Smooth muscle cell (in vitro differentiated cells): ENCODE measurements at regions not wholly inside any gene's neighbourhood (a gene's known extent, or its start where the extent isn't known, plus 50 kb on each side); places are given as distances from the start of the nearest gene placed in this dataset.

ENCODE experiments used
- DNase-seq: peaks from one replicate; lab custom pipeline; 2025; ENCODE audit not compliant: unreplicated experiment; lab: John Stamatoyannopoulos, UW
- H2AFZ ChIP-seq: fragments of 200-600 bp; sonication (generic); 2 replicates; pipeline ENCODE4 v1.6.0; 2016; ENCODE audit warnings: antibody characterized with exemption, low read depth, mild to moderate bottlenecking
- H3F3A ChIP-seq: fragments of 200-600 bp; sonication (generic); 2 replicates; pipeline ENCODE4 v1.6.0; 2017; ENCODE audit warnings: antibody characterized with exemption, low read depth
- H3K27ac ChIP-seq: fragments of 200-600 bp; sonication (generic); 2 replicates; pipeline ENCODE4 v1.5.1; 2016; ENCODE audit warnings: low read depth, mild to moderate bottlenecking
- H3K27me3 ChIP-seq: fragments of 200-600 bp; sonication (generic); 2 replicates; pipeline ENCODE4 v1.6.1; 2016; ENCODE audit warnings: low read depth, mild to moderate bottlenecking
- H3K36me3 ChIP-seq: fragments of 200-600 bp; sonication (generic); 2 replicates; pipeline ENCODE4 v1.5.1; 2016; ENCODE audit warnings: low read depth
- H3K4me1 ChIP-seq: fragments of 200-600 bp; sonication (generic); 2 replicates; pipeline ENCODE4 v1.5.1; 2016; ENCODE audit warnings: low read depth
- H3K4me2 ChIP-seq: fragments of 200-600 bp; sonication (generic); 2 replicates; pipeline ENCODE4 v1.6.0; 2016; ENCODE audit warnings: mild to moderate bottlenecking
- H3K4me3 ChIP-seq: fragments of 200-600 bp; sonication (generic); 2 replicates; pipeline ENCODE4 v1.5.1; 2016; ENCODE audit warnings: mild to moderate bottlenecking
- H3K79me2 ChIP-seq: fragments of 200-600 bp; sonication (generic); 2 replicates; pipeline ENCODE4 v1.6.0; 2016; ENCODE audit warnings: low read depth, mild to moderate bottlenecking
- H3K9ac ChIP-seq: fragments of 200-600 bp; sonication (generic); 2 replicates; pipeline ENCODE4 v1.6.0; 2016; ENCODE audit warnings: low read depth
- H3K9me3 ChIP-seq: fragments of 200-600 bp; sonication (generic); replicated peaks from 2 replicates; pipeline ENCODE4 v1.5.1; 2016; ENCODE audit warnings: low read depth
- H4K20me1 ChIP-seq: fragments of 200-600 bp; sonication (generic); 2 replicates; pipeline ENCODE4 v1.6.0; 2016; ENCODE audit warnings: low read depth
- WGBS: methylation state at CpG from one replicate; pipeline ENCODE4 v1.1.7; 2016; ENCODE audit warnings: low lambda C conversion rate; 5-methylcytosine and 5-hydroxymethylcytosine counted together
- TF ChIP-seq, protein P1 (sequence below): fragments of 200-600 bp; sonication (generic); IDR thresholded peaks from 2 replicates; pipeline ENCODE4 v1.5.1; 2017; ENCODE audit warnings: borderline replicate concordance, mild to moderate bottlenecking, antibody characterized with exemption; ENCODE audit not compliant: insufficient read depth, poor library complexity, severe bottlenecking

DNA sequence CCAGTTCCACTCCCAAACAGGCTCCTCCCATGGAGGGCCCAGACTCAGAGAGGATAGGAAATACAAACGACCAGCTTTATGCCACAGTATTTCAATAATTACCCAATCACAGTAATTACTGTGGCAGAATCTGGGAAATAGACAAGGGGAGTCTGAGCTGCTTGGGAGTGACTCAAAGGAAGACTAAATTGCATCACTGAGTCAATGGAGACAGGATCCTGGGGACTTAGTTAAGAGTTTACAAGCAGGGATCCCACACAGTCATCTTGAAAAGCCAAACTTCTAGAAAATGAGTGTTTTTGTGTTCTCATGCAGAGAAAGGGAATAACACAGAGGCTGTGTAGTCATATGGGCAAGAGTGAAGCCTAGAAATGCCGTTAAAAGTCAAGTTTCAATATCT is 1142.1 kb downstream of the CNTNAP5 start:
- WGBS, result 47% methylated on average over 2 of the region's 2 CpGs
- TF ChIP-seq, protein P1, sequence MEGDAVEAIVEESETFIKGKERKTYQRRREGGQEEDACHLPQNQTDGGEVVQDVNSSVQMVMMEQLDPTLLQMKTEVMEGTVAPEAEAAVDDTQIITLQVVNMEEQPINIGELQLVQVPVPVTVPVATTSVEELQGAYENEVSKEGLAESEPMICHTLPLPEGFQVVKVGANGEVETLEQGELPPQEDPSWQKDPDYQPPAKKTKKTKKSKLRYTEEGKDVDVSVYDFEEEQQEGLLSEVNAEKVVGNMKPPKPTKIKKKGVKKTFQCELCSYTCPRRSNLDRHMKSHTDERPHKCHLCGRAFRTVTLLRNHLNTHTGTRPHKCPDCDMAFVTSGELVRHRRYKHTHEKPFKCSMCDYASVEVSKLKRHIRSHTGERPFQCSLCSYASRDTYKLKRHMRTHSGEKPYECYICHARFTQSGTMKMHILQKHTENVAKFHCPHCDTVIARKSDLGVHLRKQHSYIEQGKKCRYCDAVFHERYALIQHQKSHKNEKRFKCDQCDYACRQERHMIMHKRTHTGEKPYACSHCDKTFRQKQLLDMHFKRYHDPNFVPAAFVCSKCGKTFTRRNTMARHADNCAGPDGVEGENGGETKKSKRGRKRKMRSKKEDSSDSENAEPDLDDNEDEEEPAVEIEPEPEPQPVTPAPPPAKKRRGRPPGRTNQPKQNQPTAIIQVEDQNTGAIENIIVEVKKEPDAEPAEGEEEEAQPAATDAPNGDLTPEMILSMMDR, result no peak

DNA sequence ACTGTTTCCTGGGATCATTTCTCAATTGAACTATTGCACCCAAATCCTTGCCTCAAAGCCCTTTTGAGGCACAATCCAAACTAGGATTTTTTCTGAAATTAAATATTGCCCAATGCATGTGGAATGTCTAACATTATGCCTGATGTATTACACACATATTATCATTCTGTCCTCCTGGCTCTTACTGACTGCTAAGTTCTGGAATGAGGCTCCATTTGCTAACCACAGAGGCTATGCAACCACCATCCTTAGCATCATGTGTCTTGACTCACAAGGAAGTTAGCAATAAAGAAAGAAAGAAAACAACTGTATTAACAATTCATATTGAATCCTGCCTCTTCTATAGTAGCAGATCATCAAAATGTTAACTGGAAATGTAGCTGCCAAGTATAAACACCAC is 1142.7 kb downstream of the CNTNAP5 start:
- peak overlapping the region; percentile 72 for H2AFZ ChIP-seq
- no peaks in the 10 kb centered on the region for H3K36me3 ChIP-seq
- H3F3A ChIP-seq, result peaks cover 4% of the 10 kb centered on the region
- H3K4me3 ChIP-seq, result no peak overlapping the region
- DNase-seq, result no peak
- no peaks in the 10 kb centered on the region for H3K9me3 ChIP-seq
- peak overlapping the region; percentile 54 for H3K4me2 ChIP-seq
- H3K27me3 ChIP-seq, result no peaks in the 10 kb centered on the region
- TF ChIP-seq, protein P1, result no peak
- peak overlapping the region; percentile 80 for H3K27ac ChIP-seq
- H3K4me1 ChIP-seq, result no peaks in the 10 kb centered on the region
- no peaks in the 10 kb centered on the region for H3K79me2 ChIP-seq
- H4K20me1 ChIP-seq, result no peaks in the 10 kb centered on the region
- peak overlapping the region; percentile 52 for H3K9ac ChIP-seq

More for the DNA sequence above, 1142.1 kb downstream of the CNTNAP5 start:
- Histone ChIP-seq H3K79me2 (no peaks in the 10 kb centered on the region), H3K27me3 (no peaks in the 10 kb centered on the region), H3K27ac (peak overlapping the region; percentile 80), H4K20me1 (no peaks in the 10 kb centered on the region), H3K4me1 (no peaks in the 10 kb centered on the region), H3K4me2 (peak overlapping the region; percentile 41), H3K36me3 (no peaks in the 10 kb centered on the region), H3K9ac (peak overlapping the region; percentile 52), H2AFZ (no peak overlapping the region), H3K9me3 (no peaks in the 10 kb centered on the region), H3F3A (peaks cover 4% of the 10 kb centered on the region), H3K4me3 (no peak overlapping the region)
- no peak for DNase-seq

DNA sequence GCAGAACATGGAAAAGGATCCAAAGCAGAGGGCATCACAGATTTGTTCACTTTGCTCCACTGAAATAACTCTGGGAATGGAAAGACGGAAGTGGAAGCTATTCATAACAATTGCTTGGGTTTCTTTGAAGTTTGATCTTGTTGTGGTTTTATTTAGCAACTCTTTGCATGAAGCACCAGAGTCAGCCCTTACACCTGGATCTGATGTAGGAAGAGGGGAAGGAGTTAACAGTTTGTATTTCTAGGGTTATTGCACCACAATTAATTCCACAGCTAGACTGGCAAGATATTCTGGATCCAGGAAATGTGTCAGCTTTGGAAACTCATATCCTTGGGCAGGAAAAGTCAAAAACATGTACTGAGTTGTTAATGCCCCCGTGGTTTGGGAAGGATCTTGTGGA is 1143.4 kb downstream of the CNTNAP5 start:
- Histone ChIP-seq H3K79me2 (no peaks in the 10 kb centered on the region), H3K4me2 (peak overlapping the region; percentile 54), H2AFZ (peak overlapping the region; percentile 72), H3K36me3 (no peaks in the 10 kb centered on the region), H3F3A (peaks cover 4% of the 10 kb centered on the region), H3K27me3 (no peaks in the 10 kb centered on the region), H4K20me1 (no peaks in the 10 kb centered on the region), H3K4me3 (no peak overlapping the region), H3K9ac (peak overlapping the region; percentile 38), H3K27ac (peak overlapping the region; percentile 80), H3K4me1 (no peaks in the 10 kb centered on the region), H3K9me3 (no peaks in the 10 kb centered on the region)
- 72% methylated on average over 2 of the region's 2 CpGs for WGBS
- no peak for DNase-seq
- TF ChIP-seq, protein P1, result no peak

DNA sequence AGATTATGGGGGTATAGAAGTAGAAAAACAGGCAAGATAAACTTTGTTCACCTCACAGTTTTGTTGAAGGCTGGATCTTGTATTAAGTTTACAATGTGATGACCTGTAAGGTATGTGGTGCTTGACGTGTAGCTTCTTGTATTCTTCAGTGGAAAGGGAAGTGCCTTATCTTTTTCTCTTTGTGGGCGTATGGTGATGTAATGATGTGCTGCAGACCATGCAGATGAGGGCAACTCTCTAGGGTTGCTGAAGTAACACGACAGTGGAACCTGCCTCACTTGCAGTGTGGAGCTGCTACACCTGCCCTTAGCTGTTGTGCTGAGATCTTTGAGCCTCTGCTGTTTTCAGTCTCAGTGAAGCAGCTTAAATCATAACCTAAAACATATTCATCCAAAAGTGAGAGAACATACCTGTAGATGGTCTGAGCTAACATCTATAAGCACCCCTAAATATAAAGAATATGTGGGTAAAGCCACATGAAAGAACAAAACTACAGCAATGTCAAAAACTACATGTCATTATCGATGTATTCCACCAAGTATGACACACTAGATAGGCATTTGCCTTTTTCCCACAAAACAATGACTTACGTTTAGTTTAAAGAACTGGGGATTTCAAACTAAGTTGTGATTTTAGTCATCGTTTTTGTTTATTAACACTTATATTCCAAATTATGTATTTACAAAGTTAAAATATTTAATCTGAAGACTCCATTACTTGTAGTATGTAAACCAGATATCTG is 1144.1 kb downstream of the CNTNAP5 start:
- Histone ChIP-seq H3K27me3 (no peaks in the 10 kb centered on the region), H2AFZ (no peak overlapping the region), H3K4me1 (no peaks in the 10 kb centered on the region), H3K79me2 (no peaks in the 10 kb centered on the region), H3F3A (peaks cover 4% of the 10 kb centered on the region), H3K4me3 (no peak overlapping the region), H3K9ac (peak overlapping the region; percentile 38), H3K27ac (peak overlapping the region; percentile 80), H4K20me1 (no peaks in the 10 kb centered on the region), H3K36me3 (no peaks in the 10 kb centered on the region), H3K9me3 (no peaks in the 10 kb centered on the region), H3K4me2 (peak overlapping the region; percentile 54)
- DNase-seq, result no peak
- WGBS, result 47% methylated on average over 6 of the region's 6 CpGs
- TF ChIP-seq, protein P1, result no peak
